Adipocyte (in vitro differentiated cells): ENCODE measurements at regions not wholly inside any gene's neighbourhood (a gene's known extent, or its start where the extent isn't known, plus 50 kb on each side); places are given as distances from the start of the nearest gene placed in this dataset.

Experiments
- DNase-seq: peaks from one replicate; pipeline ENCODE4 v3.0.0-alpha.2; 2015; ENCODE audit warnings: low read depth
- H3K27me3 ChIP-seq: replicated peaks from 2 replicates; pipeline ENCODE4 v1.7.0; 2013; ENCODE audit warnings: mild to moderate bottlenecking, low read length, moderate library complexity; ENCODE audit not compliant: control insufficient read depth, insufficient read depth
- H3K36me3 ChIP-seq: 2 replicates; pipeline ENCODE4 v1.7.0; 2013; ENCODE audit warnings: low read length, mild to moderate bottlenecking, moderate library complexity; ENCODE audit not compliant: control insufficient read depth, insufficient read depth, severe bottlenecking
- H3K4me1 ChIP-seq: 2 replicates; pipeline ENCODE4 v1.7.0; 2013; ENCODE audit warnings: mild to moderate bottlenecking, low read length, moderate library complexity; ENCODE audit not compliant: control insufficient read depth, insufficient read depth
- H3K4me3 ChIP-seq: 2 replicates; pipeline ENCODE4 v1.7.0; 2013; ENCODE audit warnings: mild to moderate bottlenecking, low read length, moderate library complexity
- H3K9ac ChIP-seq: 2 replicates; pipeline ENCODE4 v1.7.0; 2013; ENCODE audit warnings: mild to moderate bottlenecking, low read length, moderate library complexity
- H3K9me3 ChIP-seq: 2 replicates; pipeline ENCODE4 v1.7.0; 2013; ENCODE audit warnings: mild to moderate bottlenecking, low read length, moderate library complexity; ENCODE audit not compliant: control insufficient read depth

DNA sequence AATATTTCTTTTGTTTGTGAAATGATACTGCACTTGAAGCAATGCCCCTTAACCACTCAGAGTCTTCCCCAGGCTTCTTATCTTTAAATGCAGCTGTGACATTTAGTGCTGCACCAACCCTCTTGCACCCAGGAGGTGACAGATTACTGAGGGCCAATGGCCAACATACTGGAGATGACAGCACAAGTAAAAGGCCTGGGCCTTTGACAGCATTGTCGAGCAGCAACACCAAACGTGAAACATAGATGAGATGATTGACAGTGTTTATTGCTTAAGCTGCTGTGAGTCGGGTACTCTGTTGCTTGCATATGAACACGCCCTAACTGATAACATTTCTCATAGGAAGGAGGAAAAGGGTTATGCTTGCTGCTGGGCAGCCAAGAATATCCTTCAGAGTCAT is 80.3 kb downstream of the THNSL2 start:
- Histone ChIP-seq H3K27me3 (no peaks in the 10 kb centered on the region), H3K4me3 (no peak overlapping the region), H3K36me3 (no peaks in the 10 kb centered on the region), H3K9me3 (no peaks in the 10 kb centered on the region), H3K4me1 (no peaks in the 10 kb centered on the region), H3K9ac (no peak overlapping the region)
- no peak for DNase-seq

GRCh38 chr2:88248280-88248828 is 78.2 kb downstream of the THNSL2 start:
- DNase-seq = no peak

DNA sequence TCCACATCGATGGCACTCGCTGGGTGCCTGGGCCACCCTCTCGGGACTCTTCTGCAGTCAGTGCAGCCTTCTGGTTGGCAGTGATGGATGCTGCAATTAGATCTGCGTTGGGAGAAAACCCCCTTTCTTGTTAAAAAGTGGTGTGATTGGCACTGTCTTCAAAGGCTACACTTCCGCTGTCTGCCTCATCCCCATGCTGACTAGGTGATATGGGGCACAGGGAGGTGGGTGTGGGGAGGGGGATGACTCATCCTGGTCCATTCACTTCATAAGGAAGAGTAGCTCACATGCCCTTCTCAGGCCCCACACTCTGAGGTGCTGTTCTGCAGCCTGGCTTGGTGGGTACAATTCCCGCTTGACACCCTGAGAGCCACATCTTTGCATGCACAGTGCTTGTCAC is 77.4 kb downstream of the THNSL2 start:
- Histone ChIP-seq H3K9me3 (no peaks in the 10 kb centered on the region), H3K36me3 (no peaks in the 10 kb centered on the region), H3K4me1 (no peaks in the 10 kb centered on the region), H3K9ac (no peak overlapping the region), H3K4me3 (no peak overlapping the region), H3K27me3 (no peaks in the 10 kb centered on the region)
- DNase-seq = no peak

More at GRCh38 chr2:88248280-88248828, 78.2 kb downstream of the THNSL2 start:
- Histone ChIP-seq H3K36me3 (no peaks in the 10 kb centered on the region), H3K4me3 (no peak overlapping the region), H3K27me3 (no peaks in the 10 kb centered on the region), H3K9ac (no peak overlapping the region), H3K4me1 (no peaks in the 10 kb centered on the region), H3K9me3 (no peaks in the 10 kb centered on the region)

- Histone ChIP-seq H3K4me1 (no peaks in the 10 kb centered on the region), H3K27me3 (no peaks in the 10 kb centered on the region), H3K9me3 (no peaks in the 10 kb centered on the region), H3K9ac (no peak overlapping the region), H3K36me3 (no peaks in the 10 kb centered on the region), H3K4me3 (no peak overlapping the region)
- no peak for DNase-seq
These were observed 75.0 kb downstream of the THNSL2 start for GRCh38 chr2:88245109-88245508.

DNA sequence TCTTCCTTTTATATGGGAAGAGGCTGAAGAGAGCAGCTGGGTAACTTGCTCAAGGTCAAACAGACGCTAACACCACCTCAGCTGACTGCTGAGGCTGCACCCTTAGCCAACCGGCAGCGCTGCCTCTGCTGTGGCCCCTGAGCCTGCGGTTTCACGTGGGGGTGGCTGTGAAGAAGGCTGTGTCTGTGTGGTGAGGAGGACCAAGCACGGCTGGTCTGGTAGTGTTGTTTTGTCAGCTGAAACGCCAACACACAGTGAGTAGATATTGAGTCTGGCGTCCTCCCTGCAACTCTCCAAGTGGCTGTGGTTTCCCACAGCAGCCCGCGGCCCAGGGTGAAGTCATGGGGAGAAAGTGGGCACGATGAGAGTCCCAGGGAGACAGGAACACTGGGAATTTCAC is 69.6 kb downstream of the THNSL2 start:
- H3K9me3 ChIP-seq = no peaks in the 10 kb centered on the region
- peaks cover 10% of the 10 kb centered on the region for H3K27me3 ChIP-seq
- no peak overlapping the region for H3K4me3 ChIP-seq
- no peaks in the 10 kb centered on the region for H3K36me3 ChIP-seq
- no peaks in the 10 kb centered on the region for H3K4me1 ChIP-seq
- H3K9ac ChIP-seq = no peak overlapping the region
- no peak for DNase-seq

DNA sequence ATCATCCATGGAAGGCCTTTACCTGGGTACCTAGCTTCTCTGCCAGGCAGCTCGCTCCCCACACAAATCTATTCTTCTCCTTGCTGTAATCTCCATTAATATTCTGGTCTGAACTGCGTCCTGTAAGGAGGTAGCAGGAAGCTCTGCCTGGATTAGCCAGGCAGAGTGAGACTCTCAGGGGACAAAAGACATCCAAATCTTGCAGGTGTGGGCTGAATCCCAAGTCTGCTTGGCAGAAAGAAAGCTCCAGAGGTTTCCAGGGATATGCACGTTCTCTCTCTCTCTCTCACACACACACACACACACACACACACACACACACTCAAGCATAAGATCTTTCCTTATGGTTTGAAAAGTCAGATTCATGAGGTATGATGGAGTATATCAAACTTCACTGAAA is 66.5 kb downstream of the THNSL2 start:
- Histone ChIP-seq H3K36me3 (no peaks in the 10 kb centered on the region), H3K4me1 (no peaks in the 10 kb centered on the region), H3K4me3 (no peak overlapping the region), H3K9ac (no peak overlapping the region), H3K9me3 (no peaks in the 10 kb centered on the region), H3K27me3 (peaks cover 10% of the 10 kb centered on the region)
- no peak for DNase-seq
